ENCODE measurements at regions not wholly inside any gene's neighbourhood (a gene's known extent, or its start where the extent isn't known, plus 50 kb on each side); places are given as distances from the start of the nearest gene placed in this dataset.

DNA sequence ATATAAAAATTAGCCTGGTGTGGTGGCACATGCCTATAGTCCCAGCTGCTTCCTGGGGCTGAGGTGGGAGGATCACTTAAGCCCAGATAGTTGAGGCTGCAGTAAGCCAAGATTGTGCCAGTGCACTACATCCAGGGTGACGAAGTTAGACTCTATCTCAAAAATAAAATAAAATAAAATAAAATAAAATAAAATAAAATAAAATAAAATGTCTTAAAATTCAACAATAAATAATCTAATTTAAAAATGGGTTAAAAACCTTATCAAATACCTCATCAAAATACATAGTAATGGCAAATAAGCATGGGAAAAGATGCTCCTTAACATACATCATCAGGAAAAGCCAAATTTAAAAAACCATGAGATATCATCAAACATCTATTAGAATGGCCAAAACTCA lies 760.2 kb upstream of the AGA start:
- in situ Hi-C loops (cut with MboI; ENCODE audit: low sequenced_read_pairs) (no loop called here), dilution Hi-C loops (cut with HindIII; ENCODE audit: low sequenced_read_pairs, unreplicated experiment) (no loop called here), intact Hi-C loops (cut with micrococcal nuclease) (no loop called here)
- no peaks in the 10 kb centered on the region for H3K9me1 ChIP-seq (ENCODE audit: insufficient read depth, low read length)
- no peaks in the 10 kb centered on the region for H3K4me1 ChIP-seq (ENCODE audit: control insufficient read depth, insufficient read depth, low read length)
- H3K4me2 ChIP-seq (ENCODE audit: low read depth, low read length) = no peak overlapping the region
- H4K5ac ChIP-seq (ENCODE audit: low read depth, low read length) = no peak overlapping the region
- POLR2A ChIA-PET (ENCODE audit: unreplicated experiment) = no interaction called here
- no peak overlapping the region for H3K18ac ChIP-seq (ENCODE audit: low read depth, low read length)
- no peak overlapping the region for H3K4ac ChIP-seq (ENCODE audit: low read depth, low read length)
- H2BK20ac ChIP-seq (ENCODE audit: low read depth, low read length) = no peak overlapping the region
- H3K9me3 ChIP-seq (ENCODE audit: control insufficient read depth, insufficient read depth, low read length) = 0 out of 2 replicates have a peak, but pooled peaks cover 3% of the 10 kb centered on the region
- CTCF ChIA-PET = no interaction called here
- no peak overlapping the region for H4K8ac ChIP-seq (ENCODE audit: low read depth in 2 of 2, low read length in 2 of 2)
- H3K36me3 ChIP-seq (ENCODE audit: control insufficient read depth, insufficient read depth, low read length) = no peaks in the 10 kb centered on the region
- H3K27me3 ChIP-seq (ENCODE audit: control insufficient read depth, insufficient read depth, low read length) = no peaks in the 10 kb centered on the region
- no TSS peak for BruUV-seq (replicated peaks)
- DNase-seq (no peak), ATAC-seq (ENCODE audit: low read depth) (no peak)
- no peak overlapping the region for H2AK9ac ChIP-seq (replicated peaks; ENCODE audit: low read depth, low read length, poor library complexity)
- no peaks in the 10 kb centered on the region for H3K79me1 ChIP-seq (ENCODE audit: low read depth in 1 of 2, low read length in 2 of 2)
- no peak overlapping the region for H3K23ac ChIP-seq (ENCODE audit: low read depth, low read length)
- WGBS, 2 experiments (ENCODE audit: extremely low coverage in 2 of 2, insufficient read length in 1 of 2) = no CpG with 5 or more reads among the region's 1 CpG
- no peak overlapping the region for H3K56ac ChIP-seq (ENCODE audit: extremely low read depth, insufficient read depth, low read length)
- no peak overlapping the region for H2BK5ac ChIP-seq (ENCODE audit: low read depth, low read length, poor library complexity, severe bottlenecking)
- no peak overlapping the region for H2AK5ac ChIP-seq (ENCODE audit: low read depth, low read length)
- H2AFZ ChIP-seq (replicated peaks; ENCODE audit: low read length, poor library complexity) = no peak overlapping the region
- no peak overlapping the region for H3K27ac ChIP-seq (ENCODE audit: insufficient read depth, low read length)
- H3K14ac ChIP-seq (replicated peaks; ENCODE audit: low read depth, low read length) = no peak overlapping the region
- H4K91ac ChIP-seq (ENCODE audit: insufficient read depth, low read depth, low read length) = no peak overlapping the region
- H3K9ac ChIP-seq (ENCODE audit: low read depth, low read length) = no peak overlapping the region
- no peak overlapping the region for H2BK15ac ChIP-seq (ENCODE audit: low read depth, low read length)
- H2BK120ac ChIP-seq (ENCODE audit: low read depth, low read length) = no peak overlapping the region
- H4K20me1 ChIP-seq (ENCODE audit: insufficient read depth, low read length) = no peaks in the 10 kb centered on the region
- H3K4me3 ChIP-seq (ENCODE audit: insufficient read depth, low read depth, low read length) = no peak overlapping the region
- TF ChIP-seq BHLHE40 (IDR thresholded peaks at IDR 0.05; ENCODE audit: low read depth, low read length) (no peak), MXI1 (IDR thresholded peaks at IDR 0.05; ENCODE audit: borderline replicate concordance, low read depth, low read length) (no peak), CEBPB (IDR thresholded peaks at IDR 0.05; ENCODE audit: low read depth, low read length) (no peak), FOS (IDR thresholded peaks at IDR 0.05; ENCODE audit: low read depth, low read length) (no peak)

Data from IMR-90 (cell line).